HEK293T (cell line): ENCODE measurements at regions not wholly inside any gene's neighbourhood (a gene's known extent, or its start where the extent isn't known, plus 50 kb on each side); places are given as distances from the start of the nearest gene placed in this dataset.

ENCODE experiments used
- ARNT ChIP-seq: fragments of 450-650 bp; IDR thresholded peaks from 2 replicates; pipeline ENCODE4 v1.6.1; 2017; ENCODE audit warnings: mild to moderate bottlenecking
- BHLHE40 ChIP-seq: fragments of 450-650 bp; IDR thresholded peaks from 2 replicates; pipeline ENCODE4 v1.6.1; 2016; ENCODE audit warnings: mild to moderate bottlenecking, moderate library complexity, borderline replicate concordance
- ELF4 ChIP-seq: fragments of 450-650 bp; IDR thresholded peaks from 2 replicates; pipeline ENCODE4 v1.6.1; 2017; ENCODE audit warnings: antibody characterized with exemption
- FOXA1 ChIP-seq: fragments of 450-650 bp; IDR thresholded peaks from 2 replicates; pipeline ENCODE4 v1.6.1; 2016; ENCODE audit warnings: mild to moderate bottlenecking
- FOXK2 ChIP-seq: fragments of 450-650 bp; IDR thresholded peaks from 2 replicates; pipeline ENCODE4 v1.6.1; 2016; ENCODE audit warnings: mild to moderate bottlenecking
- FOXM1 ChIP-seq: fragments of 450-650 bp; IDR thresholded peaks from 2 replicates; pipeline ENCODE4 v1.6.1; 2017; ENCODE audit warnings: mild to moderate bottlenecking, borderline replicate concordance
- LEF1 ChIP-seq: fragments of 450-650 bp; IDR thresholded peaks from 2 replicates; pipeline ENCODE4 v1.6.1; 2017; ENCODE audit warnings: mild to moderate bottlenecking, borderline replicate concordance
- NFRKB ChIP-seq: fragments of 450-650 bp; IDR thresholded peaks from 2 replicates; pipeline ENCODE4 v1.6.1; 2016; ENCODE audit warnings: mild to moderate bottlenecking, moderate library complexity
- PKNOX1 ChIP-seq: fragments of 450-650 bp; IDR thresholded peaks from 2 replicates; pipeline ENCODE4 v1.6.1; 2016
- SP1 ChIP-seq: fragments of 450-650 bp; IDR thresholded peaks from 2 replicates; pipeline ENCODE4 v1.6.1; 2017
- SUZ12 ChIP-seq: fragments of 450-650 bp; IDR thresholded peaks from 2 replicates; pipeline ENCODE4 v1.6.1; 2016; ENCODE audit warnings: mild to moderate bottlenecking
- TARDBP ChIP-seq: fragments of 450-650 bp; IDR thresholded peaks from 2 replicates; pipeline ENCODE4 v1.6.1; 2016

DNA sequence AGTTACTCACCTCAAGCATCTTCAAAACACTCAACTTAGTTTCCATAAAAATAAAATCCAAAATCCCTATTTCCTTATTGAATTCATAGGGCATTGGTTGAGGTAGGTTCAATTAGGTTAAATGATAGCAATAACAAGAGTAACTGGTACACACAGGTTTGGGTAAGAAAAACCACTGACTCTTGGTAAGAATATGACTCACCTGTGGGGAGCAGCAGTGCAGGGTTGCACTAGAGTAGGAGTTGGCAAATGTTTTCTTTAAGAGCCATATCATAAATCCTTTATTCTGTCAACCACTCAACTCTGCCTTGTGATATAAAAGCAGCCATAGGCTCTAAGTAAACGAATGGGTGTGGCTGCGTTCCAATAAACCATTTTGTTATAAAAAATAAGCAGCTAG, 71.4 kb upstream of the CDH20 start:
- TF ChIP-seq PKNOX1, result no peak
- TF ChIP-seq TARDBP, result no peak
- TF ChIP-seq LEF1, result no peak
- TF ChIP-seq FOXM1, result no peak
- no peak for TF ChIP-seq BHLHE40
- TF ChIP-seq ELF4, result no peak
- no peak for TF ChIP-seq FOXK2
- no peak for TF ChIP-seq SP1
- no peak for TF ChIP-seq ARNT
- TF ChIP-seq NFRKB, result no peak
- TF ChIP-seq SUZ12, result no peak
- no peak for TF ChIP-seq FOXA1
